WTC11 (cell line): ENCODE measurements at regions not wholly inside any gene's neighbourhood (a gene's known extent, or its start where the extent isn't known, plus 50 kb on each side); places are given as distances from the start of the nearest gene placed in this dataset.

Experiments used
- ATAC-seq: fragments of 200-7000 bp; cut with Tn5 transposase; 2 replicates; pipeline ENCODE4 v1.10.0; 2021; ENCODE audit warnings: mild to moderate bottlenecking, moderate library complexity
- CTCF ChIA-PET: fragments of 300-600 bp; sonication (Branson Sonifier 250); formaldehyde crosslinking; loops from one replicate; lab custom pipeline; 2021; ENCODE audit warnings: antibody characterized with exemption; lab: Charles Lee
- POLR2A ChIA-PET: fragments of 350-600 bp; sonication (Branson Sonifier 250); formaldehyde crosslinking; loops from one replicate; lab custom pipeline; 2021; ENCODE audit warnings: antibody characterized with exemption; lab: Charles Lee
- DNase-seq: peaks from one replicate; pipeline ENCODE4 v3.0.0; 2021; ENCODE audit warnings: low spot score
- H3K27ac Mint-ChIP-seq: 2 replicates; pipeline ENCODE4 v1.8.0; 2021; ENCODE audit warnings: mixed read lengths
- H3K27me3 Mint-ChIP-seq: 2 replicates; pipeline ENCODE4 v1.8.0; 2021; ENCODE audit warnings: low read depth, mild to moderate bottlenecking, moderate library complexity, mixed read lengths
- H3K36me3 Mint-ChIP-seq: 2 replicates; pipeline ENCODE4 v1.8.0; 2021; ENCODE audit warnings: mixed read lengths
- H3K4me1 Mint-ChIP-seq: 2 replicates; pipeline ENCODE4 v1.8.0; 2022; ENCODE audit warnings: mixed read lengths
- H3K4me3 Mint-ChIP-seq: 2 replicates; pipeline ENCODE4 v1.8.0; 2021; ENCODE audit warnings: mild to moderate bottlenecking, moderate library complexity, mixed read lengths
- H3K9me3 Mint-ChIP-seq: 2 replicates; pipeline ENCODE4 v1.8.0; 2021; ENCODE audit warnings: mixed read lengths
- AR ChIP-seq: fragments of 250-450 bp; sonication (Bioruptor Pico); IDR thresholded peaks from 2 replicates; pipeline ENCODE4 v1.9.0; 2021; ENCODE audit warnings: mild to moderate bottlenecking
- CREM ChIP-seq: sonication (generic); formaldehyde crosslinking; IDR thresholded peaks from 2 replicates; pipeline ENCODE4 v1.8.1; 2022; ENCODE audit warnings: mild to moderate bottlenecking, missing genetic modification reagents, moderate library complexity
- E2F5 ChIP-seq: sonication (generic); formaldehyde crosslinking; IDR thresholded peaks from 2 replicates; pipeline ENCODE4 v1.8.1; 2022; ENCODE audit warnings: mild to moderate bottlenecking, moderate library complexity, missing genetic modification reagents
- JUN ChIP-seq: sonication (generic); formaldehyde crosslinking; IDR thresholded peaks from 2 replicates; pipeline ENCODE4 v1.8.0; 2023; ENCODE audit warnings: mild to moderate bottlenecking, missing genetic modification reagents
- NR2C2 ChIP-seq: sonication (generic); formaldehyde crosslinking; IDR thresholded peaks from 2 replicates; pipeline ENCODE4 v1.8.0; 2022; ENCODE audit warnings: mild to moderate bottlenecking, missing genetic modification reagents
- OVOL2 ChIP-seq: fragments of 250-450 bp; sonication (Bioruptor Pico); IDR thresholded peaks from 2 replicates; pipeline ENCODE4 v1.9.0; 2021; ENCODE audit warnings: mild to moderate bottlenecking, borderline replicate concordance
- PRDM15 ChIP-seq: sonication (generic); formaldehyde crosslinking; IDR thresholded peaks from 2 replicates; pipeline ENCODE4 v1.8.0; 2022; ENCODE audit warnings: missing genetic modification reagents
- PRRX2 ChIP-seq: fragments of 250-450 bp; sonication (Bioruptor Pico); IDR thresholded peaks from 2 replicates; pipeline ENCODE4 v1.8.0; 2021; ENCODE audit warnings: mild to moderate bottlenecking
- USF1 ChIP-seq: sonication (generic); formaldehyde crosslinking; IDR thresholded peaks from 2 replicates; pipeline ENCODE4 v1.8.0; 2022; ENCODE audit warnings: mild to moderate bottlenecking, missing genetic modification reagents
- ZBTB21 ChIP-seq: sonication (generic); formaldehyde crosslinking; IDR thresholded peaks from 2 replicates; pipeline ENCODE4 v1.8.1; 2023; ENCODE audit warnings: mild to moderate bottlenecking, missing genetic modification reagents, borderline replicate concordance
- ZBTB43 ChIP-seq: sonication (generic); formaldehyde crosslinking; IDR thresholded peaks from 2 replicates; pipeline ENCODE4 v1.8.1; 2023; ENCODE audit warnings: mild to moderate bottlenecking, missing genetic modification reagents
- ZNF138 ChIP-seq: sonication (generic); formaldehyde crosslinking; conservative IDR thresholded peaks from 2 replicates; pipeline ENCODE4 v1.8.1; 2022; ENCODE audit warnings: mild to moderate bottlenecking, moderate library complexity, missing genetic modification reagents
- ZNF281 ChIP-seq: sonication (generic); formaldehyde crosslinking; IDR thresholded peaks from 2 replicates; pipeline ENCODE4 v1.8.0; 2023; ENCODE audit warnings: mild to moderate bottlenecking, missing genetic modification reagents
- TF ChIP-seq, protein P1 (sequence below): sonication (generic); formaldehyde crosslinking; IDR thresholded peaks from 2 replicates; pipeline ENCODE4 v1.8.0; 2022; ENCODE audit warnings: mild to moderate bottlenecking, missing genetic modification reagents
- TF ChIP-seq, protein P2 (sequence below): sonication (generic); formaldehyde crosslinking; IDR thresholded peaks from 2 replicates; pipeline ENCODE4 v1.8.0; 2022; ENCODE audit warnings: mild to moderate bottlenecking, missing genetic modification reagents
- TF ChIP-seq, protein P3 (sequence below): sonication (generic); formaldehyde crosslinking; IDR thresholded peaks from 2 replicates; pipeline ENCODE4 v1.8.0; 2023; ENCODE audit warnings: missing genetic modification reagents

GRCh38 chr5:152337484-152337883 is 67.6 kb downstream of the NMUR2 start:
- POLR2A ChIA-PET = no interaction called here
- TF ChIP-seq CREM (no peak), USF1 (CRISPR knock-in tag) (no peak), PRDM15 (CRISPR knock-in tag) (no peak), ZNF281 (CRISPR knock-in tag) (no peak), AR (CRISPR knock-in tag) (no peak), ZBTB43 (no peak), NR2C2 (CRISPR knock-in tag) (no peak), ZNF138 (no peak), E2F5 (CRISPR knock-in tag) (no peak), JUN (no peak), PRRX2 (CRISPR knock-in tag) (no peak), OVOL2 (CRISPR knock-in tag) (no peak), ZBTB21 (no peak)
- TF ChIP-seq, protein P1, sequence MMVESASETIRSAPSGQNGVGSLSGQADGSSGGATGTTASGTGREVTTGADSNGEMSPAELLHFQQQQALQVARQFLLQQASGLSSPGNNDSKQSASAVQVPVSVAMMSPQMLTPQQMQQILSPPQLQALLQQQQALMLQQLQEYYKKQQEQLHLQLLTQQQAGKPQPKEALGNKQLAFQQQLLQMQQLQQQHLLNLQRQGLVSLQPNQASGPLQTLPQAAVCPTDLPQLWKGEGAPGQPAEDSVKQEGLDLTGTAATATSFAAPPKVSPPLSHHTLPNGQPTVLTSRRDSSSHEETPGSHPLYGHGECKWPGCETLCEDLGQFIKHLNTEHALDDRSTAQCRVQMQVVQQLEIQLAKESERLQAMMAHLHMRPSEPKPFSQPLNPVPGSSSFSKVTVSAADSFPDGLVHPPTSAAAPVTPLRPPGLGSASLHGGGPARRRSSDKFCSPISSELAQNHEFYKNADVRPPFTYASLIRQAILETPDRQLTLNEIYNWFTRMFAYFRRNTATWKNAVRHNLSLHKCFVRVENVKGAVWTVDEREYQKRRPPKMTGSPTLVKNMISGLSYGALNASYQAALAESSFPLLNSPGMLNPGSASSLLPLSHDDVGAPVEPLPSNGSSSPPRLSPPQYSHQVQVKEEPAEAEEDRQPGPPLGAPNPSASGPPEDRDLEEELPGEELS (CRISPR knock-in tag) = no peak
- TF ChIP-seq, protein P2, sequence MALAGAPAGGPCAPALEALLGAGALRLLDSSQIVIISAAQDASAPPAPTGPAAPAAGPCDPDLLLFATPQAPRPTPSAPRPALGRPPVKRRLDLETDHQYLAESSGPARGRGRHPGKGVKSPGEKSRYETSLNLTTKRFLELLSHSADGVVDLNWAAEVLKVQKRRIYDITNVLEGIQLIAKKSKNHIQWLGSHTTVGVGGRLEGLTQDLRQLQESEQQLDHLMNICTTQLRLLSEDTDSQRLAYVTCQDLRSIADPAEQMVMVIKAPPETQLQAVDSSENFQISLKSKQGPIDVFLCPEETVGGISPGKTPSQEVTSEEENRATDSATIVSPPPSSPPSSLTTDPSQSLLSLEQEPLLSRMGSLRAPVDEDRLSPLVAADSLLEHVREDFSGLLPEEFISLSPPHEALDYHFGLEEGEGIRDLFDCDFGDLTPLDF (CRISPR knock-in tag) = no peak
- TF ChIP-seq, protein P3, sequence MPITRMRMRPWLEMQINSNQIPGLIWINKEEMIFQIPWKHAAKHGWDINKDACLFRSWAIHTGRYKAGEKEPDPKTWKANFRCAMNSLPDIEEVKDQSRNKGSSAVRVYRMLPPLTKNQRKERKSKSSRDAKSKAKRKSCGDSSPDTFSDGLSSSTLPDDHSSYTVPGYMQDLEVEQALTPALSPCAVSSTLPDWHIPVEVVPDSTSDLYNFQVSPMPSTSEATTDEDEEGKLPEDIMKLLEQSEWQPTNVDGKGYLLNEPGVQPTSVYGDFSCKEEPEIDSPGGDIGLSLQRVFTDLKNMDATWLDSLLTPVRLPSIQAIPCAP (CRISPR knock-in tag) = no peak
- Mint-ChIP-seq H3K36me3 (no peaks in the 10 kb centered on the region), H3K9me3 (peaks cover 4% of the 10 kb centered on the region; the same call in 1 of the 2 replicates), H3K4me3 (no peak overlapping the region), H3K27ac (no peak overlapping the region), H3K4me1 (0 out of 2 replicates have a peak, but pooled peaks cover 3% of the 10 kb centered on the region), H3K27me3 (peaks cover 3% of the 10 kb centered on the region; the same call in 1 of the 2 replicates)
- no peak for DNase-seq
- CTCF ChIA-PET = interaction anchor here (1.9 kb wide), 1 partner anchor 12 kb away, joined by 11 read pairs; no protein-coding TSS in a partner anchor
- ATAC-seq = no peak
